ENCODE measurements at regions not wholly inside any gene's neighbourhood (a gene's known extent, or its start where the extent isn't known, plus 50 kb on each side); places are given as distances from the start of the nearest gene placed in this dataset.
"Not testable (repeated sequence)": the region's sequence is repeated elsewhere in the genome, so short reads cannot be mapped to it uniquely, and the experiment has no call there.

DNA sequence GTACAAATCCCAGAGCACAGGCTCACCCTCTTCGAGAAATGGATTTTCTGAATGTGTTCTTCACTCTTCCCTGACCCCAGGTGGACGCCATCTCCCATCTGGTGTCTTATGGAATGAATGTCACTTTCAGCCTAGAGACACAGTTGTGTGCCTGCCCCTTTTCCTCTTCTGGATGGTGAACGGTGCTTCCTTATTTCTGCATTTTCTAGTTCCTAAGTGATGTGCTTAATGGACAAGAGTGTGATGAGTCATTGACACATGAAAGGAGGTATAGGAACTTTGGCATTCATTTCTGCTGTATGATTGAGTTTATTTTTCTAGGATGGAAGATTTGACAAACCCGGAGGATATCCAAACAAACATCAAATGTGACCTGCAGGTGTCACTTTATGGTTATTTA lies 114.9 kb upstream of the PTPN20 start:
- not testable (repeated sequence) for DNase-seq (ENCODE audit: low read depth, low spot score)

DNA sequence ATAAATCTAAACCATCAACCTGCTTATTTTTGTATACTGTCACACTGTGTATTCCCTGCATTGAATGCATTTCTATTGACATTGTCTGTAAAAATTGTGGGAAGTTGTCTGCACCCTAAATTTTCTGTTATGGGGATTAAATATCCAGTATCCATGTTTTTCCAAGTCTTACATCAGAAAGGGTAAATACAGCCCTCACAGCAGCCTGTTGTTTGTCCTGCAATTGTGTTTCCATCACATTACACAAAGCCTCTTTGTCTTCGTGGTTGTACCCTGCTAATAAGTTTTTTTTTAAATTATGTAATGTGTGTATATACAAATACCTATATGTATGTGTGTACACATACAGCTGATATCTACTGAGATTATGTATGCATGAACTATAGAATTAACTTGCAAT lies 109.2 kb upstream of the PTPN20 start:
- DNase-seq (ENCODE audit: low read depth, low spot score) = not testable (repeated sequence)

- not testable (repeated sequence) for DNase-seq (ENCODE audit: low read depth, low spot score)
Measured at GRCh38 chr10:46803082-46803481, 108.1 kb upstream of the PTPN20 start.

DNA sequence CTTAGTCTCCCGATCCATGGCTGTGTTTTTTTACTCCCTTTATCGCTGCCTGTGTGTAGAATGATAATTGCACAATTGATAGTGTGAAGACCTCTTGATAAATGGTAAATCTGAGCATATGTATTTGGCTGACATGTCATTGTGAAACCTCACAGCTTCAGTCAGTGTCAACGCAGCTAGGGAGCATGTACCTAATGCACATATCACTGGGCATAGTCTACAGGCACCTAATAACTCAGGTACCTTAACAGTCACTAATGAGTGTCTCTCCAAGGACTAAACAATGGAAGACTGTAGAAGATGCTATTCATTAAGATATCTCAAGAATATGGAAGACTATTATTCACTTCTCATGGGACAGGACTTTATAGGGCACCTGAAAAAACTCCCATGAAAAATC lies 101.0 kb upstream of the PTPN20 start:
- DNase-seq (ENCODE audit: low read depth, low spot score) = not testable (repeated sequence)

GRCh38 chr10:46816126-46816525 lies 95.1 kb upstream of the PTPN20 start:
- DNase-seq (ENCODE audit: low read depth, low spot score) = not testable (repeated sequence)

DNA sequence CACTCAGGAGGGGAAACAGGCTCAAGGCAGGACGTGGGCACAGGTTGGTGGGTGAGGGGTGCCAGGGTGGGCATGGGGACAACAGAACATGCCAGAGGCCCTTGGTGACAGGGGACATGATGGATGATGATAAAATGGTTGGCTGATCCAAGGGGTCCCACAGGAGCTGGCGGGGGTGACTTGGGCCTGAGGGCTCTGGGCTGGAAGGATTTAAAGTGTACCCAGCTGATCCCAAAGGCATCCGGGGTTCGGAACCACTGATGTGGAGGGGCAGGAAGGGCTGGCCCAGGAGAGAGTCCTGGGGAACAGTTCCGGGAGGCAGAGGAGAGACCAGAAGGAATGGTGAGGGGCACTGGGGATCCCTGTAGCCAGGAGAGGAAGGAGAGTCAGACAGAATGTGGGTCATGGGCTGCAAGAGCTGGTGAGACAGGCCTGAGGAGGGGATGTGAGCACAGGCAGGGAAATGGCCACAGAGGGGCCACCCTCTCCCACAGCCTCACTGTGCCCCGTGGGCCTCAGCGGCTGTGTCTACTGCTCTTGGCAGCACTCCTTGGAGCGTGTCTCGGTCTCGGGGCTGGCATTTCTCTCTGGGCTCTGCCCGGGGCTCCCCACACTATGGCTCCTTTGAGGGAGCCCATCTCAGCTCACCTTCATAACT lies 70.7 kb upstream of the PTPN20 start:
- not testable (repeated sequence) for DNase-seq (ENCODE audit: low read depth, low spot score)

- DNase-seq (ENCODE audit: low read depth, low spot score) = not testable (repeated sequence)
Measured at GRCh38 chr10:46841051-46841593, 70.1 kb upstream of the PTPN20 start.

DNA sequence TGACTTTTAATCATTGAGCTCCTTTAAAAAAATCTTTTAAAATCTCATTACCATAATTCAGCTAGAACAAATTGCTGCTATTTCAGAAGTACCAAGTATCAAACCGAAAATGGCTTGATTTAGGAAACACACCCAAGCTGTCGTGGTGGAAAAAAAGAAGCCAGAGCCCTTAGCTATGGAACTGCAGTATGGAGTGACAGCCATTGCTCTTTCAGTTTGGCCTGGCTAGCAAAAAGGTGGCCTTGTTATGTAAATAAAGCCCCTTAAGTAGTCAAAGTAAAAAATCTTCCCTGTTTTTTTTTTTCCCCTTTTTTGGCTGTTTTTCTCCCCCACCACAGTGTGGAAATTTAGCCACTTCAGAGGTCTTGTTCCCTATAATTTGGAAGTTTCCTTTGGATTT lies 66.0 kb upstream of the PTPN20 start:
- DNase-seq (ENCODE audit: low read depth, low spot score) = not testable (repeated sequence)

DNA sequence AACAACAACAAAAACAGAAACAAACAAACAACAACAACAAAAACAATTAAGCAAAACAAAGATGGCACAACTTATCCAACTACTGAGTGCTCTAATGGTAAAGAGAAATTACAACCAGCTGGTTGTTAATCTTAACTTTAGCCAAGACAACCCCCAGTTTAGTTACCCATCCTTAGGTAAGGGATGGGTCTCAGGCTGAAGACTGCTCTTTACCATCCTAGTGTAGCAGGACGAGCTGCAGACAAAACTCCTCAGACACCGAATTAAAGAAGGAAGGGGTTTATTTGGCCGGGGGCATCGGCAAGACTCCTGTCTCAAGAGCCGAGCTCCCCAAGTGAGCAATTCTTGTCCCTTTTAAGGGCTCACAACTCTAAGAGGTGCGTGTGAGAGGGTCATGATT lies 65.6 kb upstream of the PTPN20 start:
- DNase-seq (ENCODE audit: low read depth, low spot score) = not testable (repeated sequence)

DNA sequence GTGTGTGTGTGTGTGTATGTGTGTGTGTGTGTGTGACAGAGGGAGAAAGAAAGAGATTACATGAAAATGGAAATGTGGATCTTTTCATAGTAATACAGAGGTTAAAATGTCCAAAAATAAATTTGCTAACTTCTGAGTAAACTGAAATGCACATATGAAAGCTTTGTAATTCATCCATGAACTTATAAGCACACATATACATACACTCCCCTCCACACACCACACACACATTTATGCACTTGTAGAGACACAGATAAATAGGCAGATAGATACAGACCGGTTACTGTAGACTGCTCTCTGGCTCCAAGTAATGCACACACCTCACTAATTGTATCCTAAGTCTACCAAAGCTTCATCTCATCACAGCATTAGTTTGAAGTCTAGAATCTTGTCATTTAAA lies 50.5 kb upstream of the PTPN20 start:
- not testable (repeated sequence) for DNase-seq (ENCODE audit: low read depth, low spot score)

Data from brain pericyte (primary cell).